ENCODE measurements at regions not wholly inside any gene's neighbourhood (a gene's known extent, or its start where the extent isn't known, plus 50 kb on each side); places are given as distances from the start of the nearest gene placed in this dataset.

DNA sequence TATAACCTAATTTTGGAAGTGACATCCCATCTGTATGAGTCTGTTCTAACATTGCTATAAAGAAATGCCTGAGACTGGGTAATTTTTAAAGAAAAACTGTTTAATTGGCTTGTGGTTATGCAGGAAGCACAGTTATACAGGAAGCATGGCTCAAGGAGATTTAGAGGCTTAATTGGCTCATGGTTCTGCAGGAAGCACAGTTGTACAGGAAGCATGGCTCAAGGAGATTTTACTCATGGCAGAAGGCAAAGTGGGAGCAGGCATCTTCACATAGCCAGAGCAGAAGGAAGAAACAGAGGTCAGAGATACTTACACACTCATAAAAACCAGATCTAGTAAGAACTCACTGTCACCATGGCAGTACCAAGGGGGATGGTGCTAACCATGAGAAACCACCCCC lies 193.1 kb upstream of the ADAMTS9 start:
- TF ChIP-seq, protein P1, sequence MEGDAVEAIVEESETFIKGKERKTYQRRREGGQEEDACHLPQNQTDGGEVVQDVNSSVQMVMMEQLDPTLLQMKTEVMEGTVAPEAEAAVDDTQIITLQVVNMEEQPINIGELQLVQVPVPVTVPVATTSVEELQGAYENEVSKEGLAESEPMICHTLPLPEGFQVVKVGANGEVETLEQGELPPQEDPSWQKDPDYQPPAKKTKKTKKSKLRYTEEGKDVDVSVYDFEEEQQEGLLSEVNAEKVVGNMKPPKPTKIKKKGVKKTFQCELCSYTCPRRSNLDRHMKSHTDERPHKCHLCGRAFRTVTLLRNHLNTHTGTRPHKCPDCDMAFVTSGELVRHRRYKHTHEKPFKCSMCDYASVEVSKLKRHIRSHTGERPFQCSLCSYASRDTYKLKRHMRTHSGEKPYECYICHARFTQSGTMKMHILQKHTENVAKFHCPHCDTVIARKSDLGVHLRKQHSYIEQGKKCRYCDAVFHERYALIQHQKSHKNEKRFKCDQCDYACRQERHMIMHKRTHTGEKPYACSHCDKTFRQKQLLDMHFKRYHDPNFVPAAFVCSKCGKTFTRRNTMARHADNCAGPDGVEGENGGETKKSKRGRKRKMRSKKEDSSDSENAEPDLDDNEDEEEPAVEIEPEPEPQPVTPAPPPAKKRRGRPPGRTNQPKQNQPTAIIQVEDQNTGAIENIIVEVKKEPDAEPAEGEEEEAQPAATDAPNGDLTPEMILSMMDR (IDR thresholded peaks at IDR 0.05; ENCODE audit: low read depth, low read length) = no peak
- Histone ChIP-seq H3K4me3 (ENCODE audit: low read depth, low read length) (no peak overlapping the region), H3K36me3 (no peaks in the 10 kb centered on the region), H3K27ac (no peak overlapping the region), H3K27me3 (ENCODE audit: insufficient read depth, low read depth, severe bottlenecking) (no peaks in the 10 kb centered on the region), H3K9me3 (ENCODE audit: severe bottlenecking) (no peaks in the 10 kb centered on the region)
- peak; percentile 6 for DNase-seq

DNA sequence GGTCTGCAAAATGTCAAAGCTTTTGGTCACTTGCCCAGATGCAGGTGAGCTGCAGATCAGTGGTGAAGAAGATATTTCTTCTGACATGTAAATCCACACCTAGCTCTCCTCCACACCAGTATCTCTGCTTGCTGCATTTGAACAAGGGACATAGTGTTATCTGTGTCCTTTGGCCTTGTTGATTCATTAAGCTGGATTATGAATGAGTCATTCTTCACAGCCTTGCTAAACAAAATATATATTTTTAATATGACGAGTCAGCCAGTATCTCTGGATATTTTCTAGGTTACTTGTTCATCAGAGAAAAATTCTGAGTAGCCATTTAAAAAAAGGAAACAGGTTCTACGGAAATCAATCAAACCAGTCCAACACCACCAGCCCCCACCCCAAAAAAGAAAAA lies 190.6 kb upstream of the ADAMTS9 start:
- no peak for DNase-seq
- no peak overlapping the region for H3K27ac ChIP-seq
- H3K4me3 ChIP-seq (ENCODE audit: low read depth, low read length) = no peak overlapping the region
- TF ChIP-seq, protein P1 (IDR thresholded peaks at IDR 0.05; ENCODE audit: low read depth, low read length) = no peak
- no peaks in the 10 kb centered on the region for H3K9me3 ChIP-seq (ENCODE audit: severe bottlenecking)
- H3K27me3 ChIP-seq (ENCODE audit: insufficient read depth, low read depth, severe bottlenecking) = no peaks in the 10 kb centered on the region
- no peaks in the 10 kb centered on the region for H3K36me3 ChIP-seq

DNA sequence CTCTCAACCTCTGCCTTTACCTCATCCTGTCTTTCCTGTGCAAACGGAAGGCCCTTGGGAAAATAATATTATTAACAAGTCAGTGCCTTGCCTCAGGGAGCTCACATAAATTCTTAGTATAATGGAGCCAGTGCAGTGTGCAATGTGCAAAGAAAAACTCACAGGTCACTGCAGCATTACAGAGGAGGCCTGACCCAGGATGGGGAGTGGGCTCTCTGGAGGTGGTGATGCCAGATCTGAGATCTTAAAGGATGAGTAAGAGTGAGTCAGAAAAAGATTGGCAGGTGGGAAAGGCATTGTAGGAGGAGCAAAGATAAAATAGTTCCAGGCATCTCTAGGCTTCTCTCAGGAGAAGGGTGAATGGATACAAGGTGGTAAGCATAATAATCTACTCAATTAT lies 185.6 kb upstream of the ADAMTS9 start:
- H3K9me3 ChIP-seq (ENCODE audit: severe bottlenecking) = no peaks in the 10 kb centered on the region
- no peak overlapping the region for H3K4me3 ChIP-seq (ENCODE audit: low read depth, low read length)
- no peak for DNase-seq
- no peak overlapping the region for H3K27ac ChIP-seq
- H3K36me3 ChIP-seq = no peaks in the 10 kb centered on the region
- TF ChIP-seq, protein P1 (IDR thresholded peaks at IDR 0.05; ENCODE audit: low read depth, low read length) = no peak
- no peaks in the 10 kb centered on the region for H3K27me3 ChIP-seq (ENCODE audit: insufficient read depth, low read depth, severe bottlenecking)

DNA sequence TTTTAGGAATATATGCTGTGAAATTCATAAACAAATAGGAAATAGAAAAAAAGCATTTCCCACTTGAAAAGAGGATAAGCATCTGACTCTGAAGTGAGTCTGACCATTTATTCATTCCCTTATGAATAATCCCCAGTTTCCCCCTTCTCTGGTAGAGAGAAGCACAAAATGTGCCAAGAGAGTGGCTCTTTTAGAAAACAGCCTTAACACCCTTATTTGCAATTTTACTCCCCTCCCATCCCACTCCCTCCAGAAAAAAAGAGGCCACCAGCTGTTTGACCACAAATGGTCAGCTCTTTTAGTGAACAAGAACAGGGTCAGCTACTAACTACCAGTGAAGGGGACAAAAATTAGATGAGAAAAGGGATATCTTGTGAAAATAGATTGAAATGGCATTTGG lies 184.5 kb upstream of the ADAMTS9 start:
- H3K27ac ChIP-seq = no peak overlapping the region
- no peak overlapping the region for H3K4me3 ChIP-seq (ENCODE audit: low read depth, low read length)
- H3K9me3 ChIP-seq (ENCODE audit: severe bottlenecking) = no peaks in the 10 kb centered on the region
- TF ChIP-seq, protein P1 (IDR thresholded peaks at IDR 0.05; ENCODE audit: low read depth, low read length) = no peak
- no peaks in the 10 kb centered on the region for H3K36me3 ChIP-seq
- H3K27me3 ChIP-seq (ENCODE audit: insufficient read depth, low read depth, severe bottlenecking) = no peaks in the 10 kb centered on the region
- no peak for DNase-seq

DNA sequence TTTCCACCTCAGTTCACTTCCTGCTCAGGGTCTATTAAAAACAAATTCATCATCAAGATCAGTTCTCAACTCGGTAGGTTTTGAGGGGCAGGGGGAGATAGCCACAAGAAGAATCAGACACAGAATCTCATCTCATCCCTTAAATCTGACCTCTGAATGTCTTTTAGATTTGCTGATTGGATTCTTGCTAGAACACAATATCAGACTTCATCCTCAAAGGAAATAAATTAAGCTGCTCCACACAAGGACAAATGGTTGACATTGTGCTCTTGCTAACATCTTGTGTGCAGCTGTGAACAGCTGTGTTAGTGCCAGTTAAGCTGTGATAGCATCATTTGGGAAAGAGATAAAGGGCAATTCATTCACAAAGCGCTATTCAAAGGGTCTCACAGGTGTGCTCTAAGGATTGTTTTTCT lies 184.0 kb upstream of the ADAMTS9 start:
- TF ChIP-seq, protein P1 (IDR thresholded peaks at IDR 0.05; ENCODE audit: low read depth, low read length) = no peak
- no peak for DNase-seq
- Histone ChIP-seq H3K27me3 (ENCODE audit: insufficient read depth, low read depth, severe bottlenecking) (no peaks in the 10 kb centered on the region), H3K9me3 (ENCODE audit: severe bottlenecking) (no peaks in the 10 kb centered on the region), H3K4me3 (ENCODE audit: low read depth, low read length) (no peak overlapping the region), H3K27ac (no peak overlapping the region), H3K36me3 (no peaks in the 10 kb centered on the region)

DNA sequence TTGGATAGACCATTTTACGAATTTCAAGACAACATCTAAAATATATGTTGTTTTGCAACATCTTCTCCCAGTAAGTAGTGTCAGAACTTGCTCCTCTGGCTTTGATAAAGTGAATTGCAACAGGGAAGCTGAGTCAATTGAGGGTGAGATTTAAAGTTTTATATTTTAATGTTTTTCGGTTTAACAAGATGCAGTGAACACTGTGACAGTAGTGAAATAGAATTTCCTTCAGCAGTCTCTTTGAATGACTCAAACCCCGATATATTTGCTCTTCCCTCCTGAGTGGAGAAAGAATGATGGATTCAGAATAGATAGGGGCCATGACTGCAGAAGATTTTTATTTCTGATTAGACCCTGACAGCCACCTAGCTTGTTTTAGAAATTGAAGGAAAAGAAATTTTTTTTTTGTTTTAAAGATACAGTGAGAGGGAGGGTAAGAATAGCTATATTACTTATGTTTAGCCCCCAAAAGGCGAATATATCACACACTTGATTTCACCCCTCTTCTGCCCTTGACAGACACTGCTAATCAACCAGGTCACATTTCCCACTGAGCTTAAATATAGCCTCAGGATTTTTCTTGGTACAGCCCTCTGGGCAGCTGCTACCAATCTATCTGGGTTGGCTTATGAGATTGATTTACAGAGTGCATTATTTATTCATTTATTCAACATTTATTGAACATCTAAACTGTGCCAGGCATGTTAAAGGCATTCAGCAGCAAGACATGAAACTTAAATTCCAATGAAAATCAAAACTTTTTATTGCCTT lies 183.3 kb upstream of the ADAMTS9 start:
- Histone ChIP-seq H3K4me3 (ENCODE audit: low read depth, low read length) (no peak overlapping the region), H3K9me3 (ENCODE audit: severe bottlenecking) (no peaks in the 10 kb centered on the region), H3K36me3 (no peaks in the 10 kb centered on the region), H3K27ac (no peak overlapping the region), H3K27me3 (ENCODE audit: insufficient read depth, low read depth, severe bottlenecking) (no peaks in the 10 kb centered on the region)
- DNase-seq = no peak
- TF ChIP-seq, protein P1 (IDR thresholded peaks at IDR 0.05; ENCODE audit: low read depth, low read length) = no peak

Measured in WERI-Rb-1 (cell line).